Mucosa of rectum (tissue), 2 donors: ENCODE measurements at regions not wholly inside any gene's neighbourhood (a gene's known extent, or its start where the extent isn't known, plus 50 kb on each side); places are given as distances from the start of the nearest gene placed in this dataset.
"Not testable (repeated sequence)": the region's sequence is repeated elsewhere in the genome, so short reads cannot be mapped to it uniquely, and the experiment has no call there.

Experiments used
- H3K27ac ChIP-seq, 2 donors: one replicate each; pipeline ENCODE4 v1.7.0; 2013; ENCODE audit warnings: inconsistent platforms in 2 of 2, low read depth in 2 of 2, low read length in 2 of 2
- H3K27me3 ChIP-seq, 2 donors: one replicate each; pipeline ENCODE4 v1.7.0; 2013; ENCODE audit warnings: low read length in 2 of 2; ENCODE audit not compliant: control insufficient read depth in 2 of 2, insufficient read depth in 2 of 2
- H3K36me3 ChIP-seq, 2 donors: one replicate each; pipeline ENCODE4 v1.7.0; 2013; ENCODE audit warnings: low read length in 2 of 2; ENCODE audit not compliant: control insufficient read depth in 2 of 2, insufficient read depth in 2 of 2
- H3K4me1 ChIP-seq, 2 donors: one replicate each; pipeline ENCODE4 v1.7.0; 2013; ENCODE audit warnings: low read length in 2 of 2, mild to moderate bottlenecking in 1 of 2; ENCODE audit not compliant: control insufficient read depth in 2 of 2, insufficient read depth in 2 of 2
- H3K4me3 ChIP-seq, 2 donors: one replicate each; pipeline ENCODE4 v1.7.0; 2013; ENCODE audit warnings: low read length in 2 of 2
- H3K9ac ChIP-seq, 2 donors: one replicate each; pipeline ENCODE4 v1.7.0; 2013; ENCODE audit warnings: low read length in 2 of 2, low read depth in 1 of 2, mild to moderate bottlenecking in 1 of 2
- H3K9me3 ChIP-seq, 2 donors: one replicate each; pipeline ENCODE4 v1.7.0; 2013; ENCODE audit warnings: low read length in 2 of 2; ENCODE audit not compliant: control insufficient read depth in 2 of 2
- donor health status: healthy.
- donor health status: Normal muscosa, but diverticular disease.

GRCh38 chr14:82897469-82898308 is 1364.0 kb upstream of the SEL1L start:
- H3K9me3 ChIP-seq, result no peaks in the 10 kb centered on the region
- no peaks in the 10 kb centered on the region for H3K27me3 ChIP-seq
- no peak overlapping the region for H3K27ac ChIP-seq
- no peaks in the 10 kb centered on the region for H3K4me1 ChIP-seq
- H3K9ac ChIP-seq, result no peak overlapping the region
- H3K4me3 ChIP-seq, result no peak overlapping the region
- no peaks in the 10 kb centered on the region for H3K36me3 ChIP-seq

GRCh38 chr14:82905762-82906161 is 1372.1 kb upstream of the SEL1L start:
- no peak overlapping the region for H3K9ac ChIP-seq
- H3K36me3 ChIP-seq, result no peaks in the 10 kb centered on the region
- H3K27me3 ChIP-seq, result no peaks in the 10 kb centered on the region
- H3K27ac ChIP-seq, result no peak overlapping the region
- no peak overlapping the region for H3K4me3 ChIP-seq
- H3K4me1 ChIP-seq, result no peaks in the 10 kb centered on the region
- peaks cover 0 to 2% of the 10 kb centered on the region in 2 donors for H3K9me3 ChIP-seq

GRCh38 chr14:82911930-82912329 is 1378.3 kb upstream of the SEL1L start:
- Histone ChIP-seq H3K4me3 (no peak overlapping the region), H3K36me3 (no peaks in the 10 kb centered on the region), H3K27me3 (no peaks in the 10 kb centered on the region), H3K4me1 (no peaks in the 10 kb centered on the region), H3K9ac (no peak overlapping the region), H3K9me3 (peaks cover 0 to 3% of the 10 kb centered on the region in 2 donors), H3K27ac (no peak overlapping the region)

GRCh38 chr14:82913396-82913795 is 1379.7 kb upstream of the SEL1L start:
- Histone ChIP-seq H3K27me3 (no peaks in the 10 kb centered on the region), H3K4me1 (no peaks in the 10 kb centered on the region), H3K9ac (no peak overlapping the region), H3K27ac (no peak overlapping the region), H3K9me3 (peaks cover 0 to 3% of the 10 kb centered on the region in 2 donors), H3K36me3 (no peaks in the 10 kb centered on the region), H3K4me3 (no peak overlapping the region)

GRCh38 chr14:82915381-82915780 is 1381.7 kb upstream of the SEL1L start:
- Histone ChIP-seq H3K9me3 (peaks cover 0 to 3% of the 10 kb centered on the region in 2 donors), H3K9ac (no peak overlapping the region), H3K27ac (no peak overlapping the region), H3K27me3 (no peaks in the 10 kb centered on the region), H3K4me3 (no peak overlapping the region), H3K36me3 (no peaks in the 10 kb centered on the region), H3K4me1 (no peaks in the 10 kb centered on the region)

- H3K36me3 ChIP-seq, result no peaks in the 10 kb centered on the region
- no peak overlapping the region for H3K9ac ChIP-seq
- no peak overlapping the region for H3K4me3 ChIP-seq
- H3K4me1 ChIP-seq, result no peaks in the 10 kb centered on the region
- no peak overlapping the region for H3K27ac ChIP-seq
- no peaks in the 10 kb centered on the region for H3K9me3 ChIP-seq
- no peaks in the 10 kb centered on the region for H3K27me3 ChIP-seq
Observed at GRCh38 chr14:82935691-82936090, 1402.0 kb upstream of the SEL1L start.

GRCh38 chr14:82951171-82951570 is 1417.5 kb upstream of the SEL1L start:
- H3K9me3 ChIP-seq, result peaks cover 3% of the 10 kb centered on the region in 2 donors
- no peaks in the 10 kb centered on the region for H3K36me3 ChIP-seq
- H3K27ac ChIP-seq, result no peak overlapping the region
- H3K4me1 ChIP-seq, result no peaks in the 10 kb centered on the region
- no peaks in the 10 kb centered on the region for H3K27me3 ChIP-seq
- no peak overlapping the region for H3K4me3 ChIP-seq
- no peak overlapping the region for H3K9ac ChIP-seq

GRCh38 chr14:82963756-82964155 is 1430.1 kb upstream of the SEL1L start:
- Histone ChIP-seq H3K36me3 (no peaks in the 10 kb centered on the region), H3K27ac (no peak overlapping the region), H3K9ac (no peak overlapping the region), H3K27me3 (no peaks in the 10 kb centered on the region), H3K4me1 (no peaks in the 10 kb centered on the region), H3K4me3 (no peak overlapping the region), H3K9me3 (no peaks in the 10 kb centered on the region)

- Histone ChIP-seq H3K9me3 (peaks cover 0 to 3% of the 10 kb centered on the region in 2 donors), H3K4me3 (no peak overlapping the region), H3K27ac (no peak overlapping the region), H3K36me3 (no peaks in the 10 kb centered on the region), H3K4me1 (no peaks in the 10 kb centered on the region), H3K27me3 (no peaks in the 10 kb centered on the region), H3K9ac (no peak overlapping the region)
Observed at GRCh38 chr14:82987502-82988124, 1454.0 kb upstream of the SEL1L start.

GRCh38 chr14:82994547-82994946 is 1460.9 kb upstream of the SEL1L start:
- not testable (repeated sequence) for H3K36me3 ChIP-seq, H3K9me3 ChIP-seq, H3K9ac ChIP-seq, H3K27ac ChIP-seq, H3K4me1 ChIP-seq, H3K27me3 ChIP-seq, H3K4me3 ChIP-seq
